OCI-LY1 (cell line): ENCODE measurements at regions not wholly inside any gene's neighbourhood (a gene's known extent, or its start where the extent isn't known, plus 50 kb on each side); places are given as distances from the start of the nearest gene placed in this dataset.

Experiments
- H2AFZ ChIP-seq: fragments of 200-600 bp; sonication (generic), shearing (Covaris generic); 2 replicates; pipeline ENCODE4 v1.6.0; 2014; ENCODE audit warnings: antibody characterized with exemption, mild to moderate bottlenecking, low read length
- H3F3A ChIP-seq: fragments of 200-600 bp; sonication (generic), shearing (Covaris generic); 2 replicates; pipeline ENCODE4 v1.6.0; 2014; ENCODE audit warnings: mild to moderate bottlenecking, antibody characterized with exemption, low read length, moderate library complexity; ENCODE audit not compliant: insufficient read depth
- H3K27ac ChIP-seq: fragments of 200-600 bp; sonication (generic); 2 replicates; pipeline ENCODE4 v1.5.1; 2014; ENCODE audit warnings: low read length, mixed run types, mild to moderate bottlenecking, low read depth; ENCODE audit not compliant: poor library complexity, severe bottlenecking
- H3K27me3 ChIP-seq: fragments of 200-600 bp; sonication (generic); 2 replicates; pipeline ENCODE4 v1.6.0; 2014; ENCODE audit warnings: antibody characterized with exemption, mild to moderate bottlenecking, low read length, moderate library complexity; ENCODE audit not compliant: insufficient read depth
- H3K36me3 ChIP-seq: fragments of 200-600 bp; sonication (generic); 2 replicates; pipeline ENCODE4 v1.6.1; 2014; ENCODE audit warnings: mild to moderate bottlenecking, antibody characterized with exemption, low read length, moderate library complexity, mixed read lengths; ENCODE audit not compliant: insufficient read depth
- H3K4me1 ChIP-seq: fragments of 200-600 bp; sonication (generic); 2 replicates; pipeline ENCODE4 v1.5.1; 2014; ENCODE audit warnings: mild to moderate bottlenecking, low read length, moderate library complexity; ENCODE audit not compliant: insufficient read depth, severe bottlenecking
- H3K4me2 ChIP-seq: fragments of 200-600 bp; sonication (generic), shearing (Covaris generic); 2 replicates; pipeline ENCODE4 v1.6.1; 2014; ENCODE audit warnings: low read length
- H3K4me3 ChIP-seq: fragments of 200-600 bp; sonication (generic); 2 replicates; pipeline ENCODE4 v1.5.1; 2014; ENCODE audit warnings: low read length, low read depth, mild to moderate bottlenecking, mixed read lengths; ENCODE audit not compliant: poor library complexity, severe bottlenecking
- H3K79me2 ChIP-seq: fragments of 200-600 bp; shearing (Covaris generic); 2 replicates; pipeline ENCODE4 v1.6.1; 2016; ENCODE audit warnings: mixed run types, low read length, mixed read lengths; ENCODE audit not compliant: insufficient read depth
- H3K9ac ChIP-seq: fragments of 200-600 bp; sonication (generic), shearing (Covaris generic); 2 replicates; pipeline ENCODE4 v1.6.1; 2014; ENCODE audit warnings: mild to moderate bottlenecking, low read length, mixed read lengths
- H3K9me2 ChIP-seq: fragments of 200-600 bp; sonication (generic), shearing (Covaris generic); 2 replicates; pipeline ENCODE4 v1.6.1; 2014; ENCODE audit warnings: low read depth, mild to moderate bottlenecking, low read length, mixed read lengths
- H3K9me3 ChIP-seq: fragments of 200-600 bp; shearing (Covaris generic); 2 replicates; pipeline ENCODE4 v1.6.1; 2014; ENCODE audit warnings: low read length, mixed read lengths
- H4K20me1 ChIP-seq: fragments of 200-600 bp; sonication (generic), shearing (Covaris generic); 2 replicates; pipeline ENCODE4 v1.6.0; 2016; ENCODE audit warnings: mild to moderate bottlenecking, low read length; ENCODE audit not compliant: insufficient read depth
- EZH2 ChIP-seq: fragments of 200-600 bp; sonication (generic), shearing (Covaris generic); IDR thresholded peaks from 2 replicates; pipeline ENCODE4 v1.8.0; 2017; ENCODE audit warnings: borderline replicate concordance, mixed run types, mild to moderate bottlenecking, antibody characterized with exemption, low read length, moderate library complexity, mixed read lengths
- TF ChIP-seq, protein P1 (sequence below): fragments of 200-600 bp; sonication (generic), shearing (Covaris generic); IDR thresholded peaks from 2 replicates; pipeline ENCODE4 v1.5.1; 2017; ENCODE audit warnings: mild to moderate bottlenecking, antibody characterized with exemption, low read length, moderate library complexity, mixed read lengths

- no peaks in the 10 kb centered on the region for H3K79me2 ChIP-seq
These were observed 857.3 kb upstream of the ZWINT start for GRCh38 chr10:57218382-57218781.

DNA sequence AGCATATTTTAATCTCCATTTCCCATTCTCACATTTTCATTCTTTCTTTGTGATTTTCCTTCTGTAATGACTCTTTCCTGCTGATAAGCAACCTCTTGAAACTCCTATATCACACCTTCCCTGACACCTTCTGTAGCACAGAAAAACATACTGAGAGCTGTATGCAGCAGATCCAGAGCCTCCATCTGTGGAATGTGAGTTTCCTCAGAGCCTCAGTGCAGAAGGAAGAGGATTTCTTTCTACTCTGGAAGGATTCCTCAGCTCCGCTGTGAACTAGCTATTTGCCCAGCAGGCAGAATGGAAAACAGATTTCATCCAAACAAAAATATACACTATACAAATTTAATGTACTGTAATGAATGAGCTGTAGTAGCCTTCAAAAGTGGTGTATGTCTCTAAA, 841.3 kb upstream of the ZWINT start:
- H3K27me3 ChIP-seq: no peaks in the 10 kb centered on the region
- no peaks in the 10 kb centered on the region for H3K36me3 ChIP-seq
- H3K79me2 ChIP-seq: no peaks in the 10 kb centered on the region
- no peaks in the 10 kb centered on the region for H3K9me2 ChIP-seq
- no peaks in the 10 kb centered on the region for H4K20me1 ChIP-seq
- H2AFZ ChIP-seq: no peak overlapping the region
- no peak overlapping the region for H3K27ac ChIP-seq
- no peak for TF ChIP-seq EZH2
- TF ChIP-seq, protein P1, sequence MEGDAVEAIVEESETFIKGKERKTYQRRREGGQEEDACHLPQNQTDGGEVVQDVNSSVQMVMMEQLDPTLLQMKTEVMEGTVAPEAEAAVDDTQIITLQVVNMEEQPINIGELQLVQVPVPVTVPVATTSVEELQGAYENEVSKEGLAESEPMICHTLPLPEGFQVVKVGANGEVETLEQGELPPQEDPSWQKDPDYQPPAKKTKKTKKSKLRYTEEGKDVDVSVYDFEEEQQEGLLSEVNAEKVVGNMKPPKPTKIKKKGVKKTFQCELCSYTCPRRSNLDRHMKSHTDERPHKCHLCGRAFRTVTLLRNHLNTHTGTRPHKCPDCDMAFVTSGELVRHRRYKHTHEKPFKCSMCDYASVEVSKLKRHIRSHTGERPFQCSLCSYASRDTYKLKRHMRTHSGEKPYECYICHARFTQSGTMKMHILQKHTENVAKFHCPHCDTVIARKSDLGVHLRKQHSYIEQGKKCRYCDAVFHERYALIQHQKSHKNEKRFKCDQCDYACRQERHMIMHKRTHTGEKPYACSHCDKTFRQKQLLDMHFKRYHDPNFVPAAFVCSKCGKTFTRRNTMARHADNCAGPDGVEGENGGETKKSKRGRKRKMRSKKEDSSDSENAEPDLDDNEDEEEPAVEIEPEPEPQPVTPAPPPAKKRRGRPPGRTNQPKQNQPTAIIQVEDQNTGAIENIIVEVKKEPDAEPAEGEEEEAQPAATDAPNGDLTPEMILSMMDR: no peak
- no peak overlapping the region for H3K9ac ChIP-seq
- no peak overlapping the region for H3K4me2 ChIP-seq
- H3F3A ChIP-seq: no peaks in the 10 kb centered on the region
- no peaks in the 10 kb centered on the region for H3K9me3 ChIP-seq
- H3K4me3 ChIP-seq: no peak overlapping the region
- H3K4me1 ChIP-seq: no peaks in the 10 kb centered on the region

More at GRCh38 chr10:57218382-57218781, 857.3 kb upstream of the ZWINT start:
- no peaks in the 10 kb centered on the region for H3K4me1 ChIP-seq
- H2AFZ ChIP-seq: no peak overlapping the region
- no peak overlapping the region for H3K4me2 ChIP-seq
- no peaks in the 10 kb centered on the region for H3K36me3 ChIP-seq
- TF ChIP-seq EZH2: no peak
- TF ChIP-seq, protein P1: no peak
- H3K4me3 ChIP-seq: no peak overlapping the region
- H3K27ac ChIP-seq: no peak overlapping the region
- no peaks in the 10 kb centered on the region for H3K9me3 ChIP-seq
- H3K9me2 ChIP-seq: no peaks in the 10 kb centered on the region
- no peaks in the 10 kb centered on the region for H4K20me1 ChIP-seq
- no peaks in the 10 kb centered on the region for H3K27me3 ChIP-seq
- no peak overlapping the region for H3K9ac ChIP-seq
- no peaks in the 10 kb centered on the region for H3F3A ChIP-seq

DNA sequence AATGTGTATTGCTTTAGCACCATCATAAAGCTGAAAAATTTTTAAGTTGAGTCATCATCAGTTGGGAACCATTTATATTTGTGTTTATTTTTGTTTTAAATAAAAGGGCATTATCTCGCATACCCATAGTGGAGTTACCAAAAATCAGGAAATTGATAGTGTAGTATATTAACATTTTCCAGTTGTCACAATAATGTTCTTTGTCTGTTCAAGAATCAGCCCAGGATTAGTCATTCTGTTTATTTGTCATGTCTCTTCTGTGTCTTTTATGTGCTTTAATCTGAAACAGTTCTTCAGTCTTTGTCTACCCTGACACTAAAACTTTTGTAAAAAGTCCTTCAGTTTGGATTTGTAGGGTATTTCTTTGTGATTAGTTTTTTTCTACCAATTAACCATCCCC, 827.8 kb upstream of the ZWINT start:
- Histone ChIP-seq H3K9ac (no peak overlapping the region), H3K36me3 (no peaks in the 10 kb centered on the region), H4K20me1 (no peaks in the 10 kb centered on the region), H2AFZ (no peak overlapping the region), H3K4me3 (no peak overlapping the region), H3K9me3 (no peaks in the 10 kb centered on the region), H3K27me3 (no peaks in the 10 kb centered on the region), H3K4me2 (no peak overlapping the region), H3K27ac (no peak overlapping the region), H3F3A (no peaks in the 10 kb centered on the region), H3K4me1 (no peaks in the 10 kb centered on the region), H3K9me2 (no peaks in the 10 kb centered on the region), H3K79me2 (no peaks in the 10 kb centered on the region)
- TF ChIP-seq, protein P1: no peak
- TF ChIP-seq EZH2: no peak
